Nephron progenitor cell (in vitro differentiated cells): ENCODE measurements at regions not wholly inside any gene's neighbourhood (a gene's known extent, or its start where the extent isn't known, plus 50 kb on each side); places are given as distances from the start of the nearest gene placed in this dataset.

Experiments used
- DNase-seq: peaks from one replicate; pipeline ENCODE4 v3.0.0; 2021
- H3K27ac Mint-ChIP-seq: 2 replicates; pipeline ENCODE4 v1.8.0; 2021; ENCODE audit warnings: mild to moderate bottlenecking, moderate library complexity, mixed read lengths
- H3K27me3 Mint-ChIP-seq: 2 replicates; pipeline ENCODE4 v1.8.0; 2021; ENCODE audit warnings: mild to moderate bottlenecking, low read depth, mixed read lengths; ENCODE audit not compliant: poor library complexity
- H3K36me3 Mint-ChIP-seq: 2 replicates; pipeline ENCODE4 v1.8.0; 2021; ENCODE audit warnings: low read depth, mixed read lengths
- H3K4me1 Mint-ChIP-seq: 2 replicates; pipeline ENCODE4 v1.8.0; 2021; ENCODE audit warnings: mixed read lengths
- H3K4me3 Mint-ChIP-seq: 2 replicates; pipeline ENCODE4 v1.8.0; 2021; ENCODE audit warnings: mild to moderate bottlenecking, moderate library complexity, mixed read lengths
- H3K9me3 Mint-ChIP-seq: 2 replicates; pipeline ENCODE4 v1.8.0; 2021; ENCODE audit warnings: mild to moderate bottlenecking, moderate library complexity, mixed read lengths
- CTCF ChIP-seq: fragments of 200-600 bp; sonication (generic); IDR thresholded peaks from 2 replicates; pipeline ENCODE4 v1.5.0; 2021; ENCODE audit warnings: antibody characterized with exemption

DNA sequence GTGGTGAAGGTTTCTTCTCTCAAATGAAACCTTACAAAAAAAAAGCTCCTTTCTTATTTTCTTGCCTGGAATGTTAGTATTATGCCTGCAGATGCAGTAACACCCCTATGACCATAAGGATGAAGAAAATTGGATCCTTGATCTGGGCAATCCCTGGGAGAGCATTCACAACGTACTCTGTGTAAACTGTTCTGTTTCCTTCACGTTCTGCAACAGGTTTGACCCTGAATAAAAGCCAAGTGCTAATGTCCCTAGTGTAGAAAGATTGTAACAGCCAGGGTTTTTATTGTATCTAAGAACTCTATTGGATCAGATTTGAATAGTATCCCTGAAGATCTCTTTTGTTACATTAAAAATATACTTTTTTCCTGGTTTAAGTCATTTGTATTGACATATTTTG lies 1639.6 kb upstream of the ACO1 start:
- Mint-ChIP-seq H3K4me3 (no peak overlapping the region), H3K4me1 (no peaks in the 10 kb centered on the region), H3K27ac (no peak overlapping the region), H3K9me3 (no peaks in the 10 kb centered on the region), H3K27me3 (no peaks in the 10 kb centered on the region), H3K36me3 (no peaks in the 10 kb centered on the region)
- no peak for TF ChIP-seq CTCF
- DNase-seq, result no peak

- no peak for TF ChIP-seq CTCF
Observed at GRCh38 chr9:30746589-30746988, 1637.9 kb upstream of the ACO1 start.

DNA sequence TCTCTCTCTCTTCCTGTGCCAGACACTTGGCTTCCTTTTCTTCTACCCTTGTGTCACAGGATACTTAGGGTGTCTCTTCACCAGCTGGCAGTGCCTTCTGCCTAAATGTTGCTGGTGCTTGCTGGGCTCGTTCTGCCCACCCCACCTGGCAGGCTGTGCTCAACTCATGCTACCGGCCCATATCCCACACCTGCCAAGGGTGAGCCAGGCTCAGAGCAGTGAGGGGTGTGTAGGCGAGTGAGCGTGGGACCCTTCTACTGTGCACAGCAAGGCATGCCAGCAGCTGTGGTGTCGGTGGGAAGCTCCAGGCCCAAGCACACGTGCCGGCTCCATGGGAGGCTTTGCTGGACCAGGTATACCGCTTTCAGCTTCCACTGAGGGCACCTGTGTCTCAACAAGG lies 1626.7 kb upstream of the ACO1 start:
- TF ChIP-seq CTCF, result no peak
- Mint-ChIP-seq H3K27me3 (peaks cover 8% of the 10 kb centered on the region), H3K4me1 (no peaks in the 10 kb centered on the region), H3K9me3 (no peaks in the 10 kb centered on the region), H3K36me3 (no peaks in the 10 kb centered on the region), H3K27ac (no peak overlapping the region), H3K4me3 (no peak overlapping the region)
- no peak for DNase-seq

More at GRCh38 chr9:30746589-30746988, 1637.9 kb upstream of the ACO1 start:
- no peak for DNase-seq
- Mint-ChIP-seq H3K36me3 (no peaks in the 10 kb centered on the region), H3K27me3 (no peaks in the 10 kb centered on the region), H3K4me3 (no peak overlapping the region), H3K4me1 (no peaks in the 10 kb centered on the region), H3K9me3 (no peaks in the 10 kb centered on the region), H3K27ac (no peak overlapping the region)

DNA sequence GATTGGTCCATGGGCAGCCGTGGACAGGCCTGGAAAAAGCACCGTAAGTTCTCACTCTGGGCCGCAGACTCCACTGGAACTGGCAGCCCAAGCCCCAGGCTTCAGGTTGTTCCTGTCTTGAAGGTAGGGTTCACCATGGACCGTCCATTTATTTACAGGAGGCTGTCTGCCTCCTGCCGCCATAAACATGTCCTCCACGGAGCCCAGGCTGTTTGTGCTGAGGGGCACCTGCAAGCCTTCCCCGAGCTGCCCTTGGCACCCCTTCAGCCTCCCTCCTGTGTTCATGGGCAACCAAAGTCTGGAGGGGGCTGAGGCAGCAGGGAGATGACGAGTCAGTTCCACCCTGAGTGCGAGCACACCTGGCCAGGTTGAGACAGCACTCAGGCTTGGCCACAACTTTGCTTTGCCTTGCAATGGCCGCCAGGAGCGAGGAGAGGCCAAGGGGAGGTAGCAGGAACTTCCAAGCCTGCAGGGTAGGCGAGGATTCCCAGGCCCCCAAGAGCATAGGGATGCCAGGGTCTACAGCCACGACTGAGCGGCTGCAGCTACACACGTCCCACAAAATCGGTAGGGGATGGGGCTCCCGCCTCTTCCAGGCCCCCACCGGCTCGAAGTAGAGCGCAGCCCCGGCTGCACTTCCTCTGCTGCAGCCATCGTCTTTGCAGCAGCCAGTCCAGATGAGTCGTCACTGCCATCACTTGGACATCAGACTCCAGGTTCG lies 1625.6 kb upstream of the ACO1 start:
- Mint-ChIP-seq H3K9me3 (no peaks in the 10 kb centered on the region), H3K4me3 (no peak overlapping the region), H3K36me3 (no peaks in the 10 kb centered on the region), H3K27ac (no peak overlapping the region), H3K27me3 (peaks cover 8% of the 10 kb centered on the region), H3K4me1 (no peaks in the 10 kb centered on the region)
- DNase-seq, result no peak
- TF ChIP-seq CTCF, result no peak

GRCh38 chr9:30765318-30765717 lies 1619.1 kb upstream of the ACO1 start:
- Mint-ChIP-seq H3K9me3 (no peaks in the 10 kb centered on the region), H3K36me3 (no peaks in the 10 kb centered on the region), H3K27ac (no peak overlapping the region), H3K4me3 (no peak overlapping the region), H3K4me1 (no peaks in the 10 kb centered on the region), H3K27me3 (peaks cover 7% of the 10 kb centered on the region)
- no peak for DNase-seq
- TF ChIP-seq CTCF, result no peak

- no peaks in the 10 kb centered on the region for H3K36me3 Mint-ChIP-seq
- no peak overlapping the region for H3K27ac Mint-ChIP-seq
- no peaks in the 10 kb centered on the region for H3K4me1 Mint-ChIP-seq
- H3K9me3 Mint-ChIP-seq, result no peaks in the 10 kb centered on the region
- TF ChIP-seq CTCF, result no peak
- peaks cover 6% of the 10 kb centered on the region for H3K27me3 Mint-ChIP-seq
- no peak for DNase-seq
- H3K4me3 Mint-ChIP-seq, result no peak overlapping the region
Observed at GRCh38 chr9:30771163-30771708, 1613.2 kb upstream of the ACO1 start.
